ENCODE measurements at regions not wholly inside any gene's neighbourhood (a gene's known extent, or its start where the extent isn't known, plus 50 kb on each side); places are given as distances from the start of the nearest gene placed in this dataset.

GRCh38 chr10:92747066-92747465, 57.3 kb downstream of the HHEX start:
- H3K9me3 Mint-ChIP-seq: no peaks in the 10 kb centered on the region
- no peak overlapping the region for H3K27ac Mint-ChIP-seq
- DNase-seq (ENCODE audit: low spot score in 2 of 2): no peak
- no peak for ATAC-seq
- no peaks in the 10 kb centered on the region for H3K36me3 Mint-ChIP-seq

GRCh38 chr10:92747600-92747999, 57.8 kb downstream of the HHEX start:
- ATAC-seq: no peak
- H3K36me3 Mint-ChIP-seq: no peaks in the 10 kb centered on the region
- H3K27ac Mint-ChIP-seq: no peak overlapping the region
- H3K9me3 Mint-ChIP-seq: no peaks in the 10 kb centered on the region
- DNase-seq (ENCODE audit: low spot score in 2 of 2): no peak

GRCh38 chr10:92750791-92751533, 61.2 kb downstream of the HHEX start:
- Mint-ChIP-seq H3K36me3 (no peaks in the 10 kb centered on the region), H3K27ac (no peak overlapping the region), H3K9me3 (no peaks in the 10 kb centered on the region)
- ATAC-seq (no peak), DNase-seq (ENCODE audit: low spot score in 2 of 2) (no peak)

- Mint-ChIP-seq H3K36me3 (no peaks in the 10 kb centered on the region), H3K27ac (no peak overlapping the region), H3K9me3 (no peaks in the 10 kb centered on the region)
- no peak for DNase-seq (ENCODE audit: low spot score in 2 of 2)
- no peak for ATAC-seq
Observed at GRCh38 chr10:92751534-92751811, 61.7 kb downstream of the HHEX start.

- DNase-seq (ENCODE audit: low spot score in 2 of 2) (no peak), ATAC-seq (no peak)
- Mint-ChIP-seq H3K36me3 (no peaks in the 10 kb centered on the region), H3K27ac (no peak overlapping the region), H3K9me3 (no peaks in the 10 kb centered on the region)
Observed at GRCh38 chr10:92751827-92752226, 62.1 kb downstream of the HHEX start.

GRCh38 chr10:92753865-92754264, 64.1 kb downstream of the HHEX start:
- no peak overlapping the region for H3K27ac Mint-ChIP-seq
- H3K36me3 Mint-ChIP-seq: no peaks in the 10 kb centered on the region
- no peaks in the 10 kb centered on the region for H3K9me3 Mint-ChIP-seq
- DNase-seq (ENCODE audit: low spot score in 2 of 2) (no peak), ATAC-seq (no peak)

- DNase-seq (ENCODE audit: low spot score in 2 of 2): no peak
- ATAC-seq: no peak
- Mint-ChIP-seq H3K9me3 (no peaks in the 10 kb centered on the region), H3K27ac (no peak overlapping the region), H3K36me3 (no peaks in the 10 kb centered on the region)
Observed at GRCh38 chr10:92755725-92756124, 66.0 kb downstream of the HHEX start.

- DNase-seq (ENCODE audit: low spot score in 2 of 2): no peak
- H3K36me3 Mint-ChIP-seq: no peaks in the 10 kb centered on the region
- H3K27ac Mint-ChIP-seq: no peak overlapping the region
- no peaks in the 10 kb centered on the region for H3K9me3 Mint-ChIP-seq
- peak in 1 of 2 donors; percentile 50 for ATAC-seq
Observed at GRCh38 chr10:92756201-92757065, 66.7 kb downstream of the HHEX start.

- DNase-seq (ENCODE audit: low spot score in 2 of 2) (no peak), ATAC-seq (no peak)
- Mint-ChIP-seq H3K36me3 (no peaks in the 10 kb centered on the region), H3K9me3 (no peaks in the 10 kb centered on the region), H3K27ac (no peak overlapping the region)
Observed at GRCh38 chr10:92757066-92757710, 67.4 kb downstream of the HHEX start.

GRCh38 chr10:92757711-92758104, 68.0 kb downstream of the HHEX start:
- ATAC-seq (no peak), DNase-seq (ENCODE audit: low spot score in 2 of 2) (no peak)

GRCh38 chr10:92758594-92758993, 68.8 kb downstream of the HHEX start:
- no peak overlapping the region for H3K27ac Mint-ChIP-seq
- ATAC-seq (no peak), DNase-seq (ENCODE audit: low spot score in 2 of 2) (no peak)
- no peaks in the 10 kb centered on the region for H3K9me3 Mint-ChIP-seq
- H3K36me3 Mint-ChIP-seq: no peaks in the 10 kb centered on the region

More at GRCh38 chr10:92757711-92758104, 68.0 kb downstream of the HHEX start:
- Mint-ChIP-seq H3K9me3 (no peaks in the 10 kb centered on the region), H3K36me3 (no peaks in the 10 kb centered on the region), H3K27ac (no peak overlapping the region)

GRCh38 chr10:92760609-92761008, 70.9 kb downstream of the HHEX start:
- ATAC-seq (no peak), DNase-seq (ENCODE audit: low spot score in 2 of 2) (no peak)
- H3K9me3 Mint-ChIP-seq: no peaks in the 10 kb centered on the region
- H3K36me3 Mint-ChIP-seq: no peaks in the 10 kb centered on the region
- no peak overlapping the region for H3K27ac Mint-ChIP-seq

- Mint-ChIP-seq H3K27ac (no peak overlapping the region), H3K36me3 (no peaks in the 10 kb centered on the region), H3K9me3 (no peaks in the 10 kb centered on the region)
- DNase-seq (ENCODE audit: low spot score in 2 of 2) (no peak), ATAC-seq (no peak)
Observed at GRCh38 chr10:92761571-92761970, 71.8 kb downstream of the HHEX start.

- ATAC-seq (no peak), DNase-seq (ENCODE audit: low spot score in 2 of 2) (no peak)
- Mint-ChIP-seq H3K36me3 (peaks cover 9 to 10% of the 10 kb centered on the region in 2 donors), H3K9me3 (peaks cover 5 to 11% of the 10 kb centered on the region in 2 donors), H3K27ac (no peak overlapping the region)
Observed at GRCh38 chr10:92763634-92764155, 73.9 kb downstream of the HHEX start.

- Mint-ChIP-seq H3K27ac (no peak overlapping the region), H3K36me3 (peaks cover 9 to 15% of the 10 kb centered on the region in 2 donors), H3K9me3 (peaks cover 5 to 14% of the 10 kb centered on the region in 2 donors)
- no peak for DNase-seq (ENCODE audit: low spot score in 2 of 2)
- no peak for ATAC-seq
Observed at GRCh38 chr10:92766451-92766850, 76.7 kb downstream of the HHEX start.

GRCh38 chr10:92768104-92768503, 78.3 kb downstream of the HHEX start:
- H3K27ac Mint-ChIP-seq: no peak overlapping the region
- ATAC-seq (no peak), DNase-seq (ENCODE audit: low spot score in 2 of 2) (no peak)
- H3K9me3 Mint-ChIP-seq: peaks cover 5 to 14% of the 10 kb centered on the region in 2 donors
- peaks cover 9 to 15% of the 10 kb centered on the region in 2 donors for H3K36me3 Mint-ChIP-seq

GRCh38 chr10:92773776-92774175, 74.5 kb upstream of the EXOC6 start:
- Mint-ChIP-seq H3K36me3 (peaks cover 0 to 5% of the 10 kb centered on the region in 2 donors), H3K27ac (no peak overlapping the region), H3K9me3 (peaks cover 0 to 3% of the 10 kb centered on the region in 2 donors)
- no peak for DNase-seq (ENCODE audit: low spot score in 2 of 2)
- ATAC-seq: no peak

Data from activated naive CD4-positive, alpha-beta T cell treated with anti-CD3 and anti-CD28 coated beads, Interleukin-2, amount 50 U/mL, for 72 hours (primary cell).